ENCODE measurements at regions not wholly inside any gene's neighbourhood (a gene's known extent, or its start where the extent isn't known, plus 50 kb on each side); places are given as distances from the start of the nearest gene placed in this dataset.
"Not testable (repeated sequence)": the region's sequence is repeated elsewhere in the genome, so short reads cannot be mapped to it uniquely, and the experiment has no call there.

DNA sequence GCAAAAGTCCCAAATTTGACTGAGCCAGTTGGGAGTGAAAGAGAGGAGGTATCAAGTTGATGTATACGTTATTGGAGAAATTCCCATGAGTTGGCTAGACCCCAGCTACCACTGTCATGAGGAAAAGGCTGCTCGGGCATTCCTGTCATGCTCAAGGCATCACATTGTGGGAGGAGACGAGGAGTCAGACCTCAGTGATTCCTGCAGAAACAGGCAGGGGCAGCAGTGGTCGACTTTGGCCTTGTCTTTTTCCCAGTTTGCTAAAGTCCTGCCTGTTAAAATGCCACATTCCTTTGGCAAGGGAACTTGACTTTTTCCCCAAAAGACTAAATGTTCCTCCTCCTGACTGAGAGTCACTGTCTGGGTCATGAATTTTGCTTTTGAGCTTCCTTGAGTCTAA, 295.5 kb upstream of the HS3ST5 start:
- no peak for DNase-seq (ENCODE audit: low read depth)

DNA sequence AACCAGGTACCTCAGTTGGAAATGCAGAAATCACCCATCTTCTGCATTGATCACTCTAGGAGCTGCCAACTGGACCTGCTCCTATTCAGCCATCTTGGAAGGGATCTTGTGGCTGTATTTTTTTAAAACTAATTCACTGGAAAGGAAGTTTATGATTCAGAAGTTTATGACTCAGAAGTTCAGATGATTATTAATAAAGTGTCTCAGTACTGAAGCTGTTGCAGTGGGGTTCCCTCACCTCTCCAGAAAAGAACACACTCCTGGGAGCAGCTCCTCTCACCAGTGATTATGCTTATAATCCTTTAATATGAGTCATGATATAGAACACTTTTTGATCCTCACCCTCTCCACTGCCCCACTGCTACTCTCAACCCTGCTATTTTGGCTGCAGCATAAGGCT, 291.2 kb upstream of the HS3ST5 start:
- DNase-seq (ENCODE audit: low read depth), result no peak

- not testable (repeated sequence) for DNase-seq (ENCODE audit: low read depth)
These were observed 283.4 kb upstream of the HS3ST5 start for GRCh38 chr6:114626226-114626625.

DNA sequence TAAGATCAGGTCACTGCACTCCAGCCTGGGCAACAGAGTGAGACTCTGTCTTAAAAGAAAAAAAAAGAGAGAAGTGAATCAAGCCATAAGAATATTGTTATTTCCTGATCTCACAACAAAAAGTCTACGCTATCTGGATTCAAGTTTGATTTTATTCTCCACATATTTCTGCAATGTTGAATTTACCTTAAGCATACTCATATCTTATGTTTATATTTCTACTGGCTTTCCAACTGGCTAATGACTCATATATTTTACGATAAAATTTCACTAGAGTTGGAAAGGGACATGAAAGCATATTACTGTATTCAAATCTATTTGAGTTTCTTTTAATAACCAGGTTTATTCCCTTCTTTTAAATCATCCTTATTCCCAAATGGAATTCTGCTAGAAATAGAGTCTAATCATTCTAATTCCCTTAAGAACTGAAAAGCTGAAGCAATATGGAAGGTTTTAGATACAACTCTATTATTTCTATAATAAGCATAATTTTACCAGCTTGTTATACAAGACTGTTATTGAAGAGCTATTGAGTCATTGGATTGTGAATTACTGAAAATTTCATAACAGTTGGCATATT, 276.9 kb upstream of the HS3ST5 start:
- DNase-seq (ENCODE audit: low read depth), result no peak

DNA sequence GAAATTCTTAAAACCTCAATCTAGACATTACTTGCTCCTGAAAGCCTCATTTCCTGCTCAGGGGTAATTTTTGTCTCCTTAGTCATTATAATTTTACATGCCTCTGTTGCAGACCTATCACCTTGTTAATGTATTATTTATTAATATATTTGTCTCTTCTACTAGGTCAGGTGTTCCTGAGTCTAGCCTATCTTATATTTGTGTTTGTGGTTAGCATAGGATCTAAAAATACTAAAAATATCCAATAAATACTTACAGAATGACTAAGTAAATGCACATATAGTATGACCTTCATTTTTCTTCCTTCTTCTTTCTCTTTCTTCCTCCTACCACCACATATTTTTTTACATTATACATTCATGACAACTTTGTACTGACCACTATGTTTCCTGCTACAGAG, 268.9 kb upstream of the HS3ST5 start:
- no peak for DNase-seq (ENCODE audit: low read depth)

- no peak for DNase-seq (ENCODE audit: low read depth)
These were observed 265.3 kb upstream of the HS3ST5 start for GRCh38 chr6:114608091-114608490.

- no peak for DNase-seq (ENCODE audit: low read depth)
These were observed 262.8 kb upstream of the HS3ST5 start for GRCh38 chr6:114605656-114606055.

GRCh38 chr6:114600381-114600780, 257.6 kb upstream of the HS3ST5 start:
- no peak for DNase-seq (ENCODE audit: low read depth)

- no peak for DNase-seq (ENCODE audit: low read depth)
These were observed 252.8 kb upstream of the HS3ST5 start for GRCh38 chr6:114595591-114595990.

- no peak for DNase-seq (ENCODE audit: low read depth)
These were observed 252.4 kb upstream of the HS3ST5 start for GRCh38 chr6:114595186-114595585.

- no peak for DNase-seq (ENCODE audit: low read depth)
These were observed 249.7 kb upstream of the HS3ST5 start for GRCh38 chr6:114592506-114592905.

- no peak for DNase-seq (ENCODE audit: low read depth)
These were observed 245.9 kb upstream of the HS3ST5 start for GRCh38 chr6:114588726-114589125.

DNA sequence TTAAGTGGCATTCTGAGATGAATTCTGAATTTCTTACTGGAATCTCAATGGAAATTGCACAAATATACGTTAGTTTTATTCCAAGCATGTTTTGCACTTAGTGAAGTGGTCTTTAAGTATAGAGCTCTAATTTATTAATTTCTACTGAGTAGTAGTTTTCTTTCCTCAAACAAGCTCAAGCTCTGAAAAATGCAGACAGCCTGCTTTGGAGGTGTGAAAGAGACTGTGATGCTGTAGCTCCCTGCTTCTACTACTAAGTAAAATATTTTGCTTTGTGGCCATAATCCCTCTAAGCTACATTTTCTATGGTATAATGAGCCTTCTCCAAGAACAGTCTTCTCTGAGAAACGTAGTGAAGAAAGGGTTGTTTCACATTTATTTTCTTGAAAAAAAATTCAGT, 243.5 kb upstream of the HS3ST5 start:
- no peak for DNase-seq (ENCODE audit: low read depth)

DNA sequence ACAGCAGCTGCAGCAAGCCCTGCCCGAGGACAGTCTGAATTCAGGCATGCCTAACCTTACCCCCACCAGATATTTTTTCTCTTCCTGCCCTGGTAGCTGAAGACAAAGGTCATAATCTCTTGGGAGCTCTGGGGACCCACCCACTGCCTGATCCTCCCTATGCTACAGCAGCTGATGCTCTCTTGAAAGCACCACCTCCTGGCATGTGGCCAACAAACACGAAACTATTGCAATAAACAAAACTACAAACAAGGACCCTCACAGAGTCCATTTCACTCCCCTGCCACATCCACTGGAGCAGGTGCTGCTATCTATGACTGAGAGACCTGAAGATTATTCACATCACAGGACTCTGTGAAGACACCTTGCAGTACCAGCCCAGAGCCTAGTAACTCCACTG, 238.5 kb upstream of the HS3ST5 start:
- DNase-seq (ENCODE audit: low read depth), result no peak

- DNase-seq (ENCODE audit: low read depth), result no peak
These were observed 238.1 kb upstream of the HS3ST5 start for GRCh38 chr6:114580882-114581281.

DNA sequence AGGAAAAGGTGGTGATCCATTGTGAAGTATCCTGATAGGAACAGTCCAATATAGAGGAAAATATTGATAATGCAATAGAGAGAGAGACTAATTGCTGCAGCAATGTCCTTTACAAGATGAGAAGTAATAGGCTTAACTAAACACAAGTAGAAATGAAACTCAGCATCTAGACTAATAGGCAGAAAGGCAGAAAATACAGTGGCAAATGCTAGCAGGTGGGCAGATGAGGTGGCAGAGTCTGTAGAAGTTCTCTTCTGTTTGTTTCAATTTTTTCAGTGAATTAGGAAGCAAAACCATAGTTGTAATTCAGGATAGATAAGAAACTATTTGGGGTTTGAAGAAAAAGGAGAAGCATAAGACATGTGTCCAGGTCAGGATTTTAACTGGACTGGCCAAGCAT, 236.7 kb upstream of the HS3ST5 start:
- no peak for DNase-seq (ENCODE audit: low read depth)

- no peak for DNase-seq (ENCODE audit: low read depth)
These were observed 234.3 kb upstream of the HS3ST5 start for GRCh38 chr6:114577109-114577508.

DNA sequence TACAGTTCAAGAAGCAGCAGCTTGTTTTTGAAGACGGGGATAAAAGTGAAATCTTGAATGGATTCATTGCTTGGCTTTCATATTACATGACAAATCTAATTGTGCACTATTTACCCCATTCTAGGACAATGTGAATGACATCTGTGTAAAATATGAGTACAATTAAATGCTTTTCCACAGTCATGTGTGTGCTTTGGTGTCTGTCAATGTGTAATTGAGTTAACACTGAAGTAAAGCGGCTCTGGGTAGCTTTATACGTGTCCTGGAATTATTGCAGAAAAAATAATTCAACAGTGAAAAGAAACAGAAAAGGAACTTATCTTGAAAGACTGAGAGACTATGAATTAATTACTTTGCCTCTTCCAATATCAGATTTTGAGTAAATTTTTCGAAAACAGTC, 233.5 kb upstream of the HS3ST5 start:
- DNase-seq (ENCODE audit: low read depth), result no peak

GRCh38 chr6:114569669-114570068, 226.8 kb upstream of the HS3ST5 start:
- DNase-seq (ENCODE audit: low read depth), result no peak

GRCh38 chr6:114564302-114564933, 221.6 kb upstream of the HS3ST5 start:
- DNase-seq (ENCODE audit: low read depth), result no peak

- DNase-seq (ENCODE audit: low read depth), result no peak
These were observed 216.6 kb upstream of the HS3ST5 start for GRCh38 chr6:114559419-114559818.

DNA sequence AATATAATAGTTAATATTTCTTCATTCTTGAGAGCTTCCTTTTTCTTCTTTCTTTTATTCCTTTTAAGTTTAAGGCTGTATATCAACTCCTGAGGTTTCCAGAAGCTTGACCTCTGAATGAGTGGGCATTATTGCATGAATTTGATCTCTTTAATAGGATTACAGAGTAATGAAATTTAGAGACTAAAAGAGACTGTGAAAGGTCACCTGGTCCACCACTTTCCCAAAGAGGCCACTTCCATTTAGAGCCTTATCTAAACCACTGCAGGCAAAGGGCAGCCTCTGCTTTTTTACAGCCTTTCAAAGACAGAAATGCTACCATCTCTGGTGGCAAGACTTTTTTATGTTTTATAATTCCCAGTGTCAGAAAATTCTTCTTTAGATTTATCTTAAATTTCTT, 215.3 kb upstream of the HS3ST5 start:
- no peak for DNase-seq (ENCODE audit: low read depth)

DNA sequence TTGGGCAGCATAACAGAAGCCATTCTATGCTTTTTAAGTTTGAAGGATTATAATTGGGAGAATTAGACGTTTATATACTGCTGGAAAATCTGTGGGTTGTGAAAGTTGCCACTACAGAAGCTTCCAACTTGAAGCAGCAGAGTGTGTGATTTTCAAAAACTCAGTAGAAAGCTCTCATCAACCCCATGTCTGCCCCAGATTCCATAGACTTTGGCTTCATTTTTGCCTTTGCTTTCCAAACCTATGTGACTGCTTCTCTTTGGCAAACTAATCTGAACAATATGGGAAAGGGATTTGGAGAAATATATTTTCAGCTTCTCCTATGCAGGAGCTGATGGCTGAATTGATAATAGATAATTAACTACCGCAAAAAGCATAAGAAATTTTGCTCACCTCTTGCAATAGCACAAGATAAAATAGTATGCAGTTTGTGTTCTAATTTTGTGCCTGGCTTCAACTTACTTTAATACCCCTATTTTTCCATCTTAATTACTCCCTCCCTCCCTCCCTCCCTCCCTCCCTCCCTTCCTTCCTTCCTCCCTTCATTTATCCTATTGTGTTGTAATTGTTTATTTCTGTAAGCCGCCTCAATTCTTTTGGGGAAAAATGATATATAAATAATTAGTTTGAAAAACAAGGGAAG, 214.1 kb upstream of the HS3ST5 start:
- no peak for DNase-seq (ENCODE audit: low read depth)

- DNase-seq (ENCODE audit: low read depth), result no peak
These were observed 207.5 kb upstream of the HS3ST5 start for GRCh38 chr6:114550316-114550715.
